ENCODE measurements at regions not wholly inside any gene's neighbourhood (a gene's known extent, or its start where the extent isn't known, plus 50 kb on each side); places are given as distances from the start of the nearest gene placed in this dataset.

- TF ChIP-seq, protein P1, sequence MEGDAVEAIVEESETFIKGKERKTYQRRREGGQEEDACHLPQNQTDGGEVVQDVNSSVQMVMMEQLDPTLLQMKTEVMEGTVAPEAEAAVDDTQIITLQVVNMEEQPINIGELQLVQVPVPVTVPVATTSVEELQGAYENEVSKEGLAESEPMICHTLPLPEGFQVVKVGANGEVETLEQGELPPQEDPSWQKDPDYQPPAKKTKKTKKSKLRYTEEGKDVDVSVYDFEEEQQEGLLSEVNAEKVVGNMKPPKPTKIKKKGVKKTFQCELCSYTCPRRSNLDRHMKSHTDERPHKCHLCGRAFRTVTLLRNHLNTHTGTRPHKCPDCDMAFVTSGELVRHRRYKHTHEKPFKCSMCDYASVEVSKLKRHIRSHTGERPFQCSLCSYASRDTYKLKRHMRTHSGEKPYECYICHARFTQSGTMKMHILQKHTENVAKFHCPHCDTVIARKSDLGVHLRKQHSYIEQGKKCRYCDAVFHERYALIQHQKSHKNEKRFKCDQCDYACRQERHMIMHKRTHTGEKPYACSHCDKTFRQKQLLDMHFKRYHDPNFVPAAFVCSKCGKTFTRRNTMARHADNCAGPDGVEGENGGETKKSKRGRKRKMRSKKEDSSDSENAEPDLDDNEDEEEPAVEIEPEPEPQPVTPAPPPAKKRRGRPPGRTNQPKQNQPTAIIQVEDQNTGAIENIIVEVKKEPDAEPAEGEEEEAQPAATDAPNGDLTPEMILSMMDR (IDR thresholded peaks at IDR 0.05) = no peak
- TF ChIP-seq POLR2A (IDR thresholded peaks at IDR 0.05) (no peak), POLR2AphosphoS5 (IDR thresholded peaks at IDR 0.05) (no peak)
These were observed 164.8 kb downstream of the TNFSF18 start for GRCh38 chr1:172885971-172886370.

Measured in breast epithelium (tissue), 3 donors.